ENCODE measurements at regions not wholly inside any gene's neighbourhood (a gene's known extent, or its start where the extent isn't known, plus 50 kb on each side); places are given as distances from the start of the nearest gene placed in this dataset.

DNA sequence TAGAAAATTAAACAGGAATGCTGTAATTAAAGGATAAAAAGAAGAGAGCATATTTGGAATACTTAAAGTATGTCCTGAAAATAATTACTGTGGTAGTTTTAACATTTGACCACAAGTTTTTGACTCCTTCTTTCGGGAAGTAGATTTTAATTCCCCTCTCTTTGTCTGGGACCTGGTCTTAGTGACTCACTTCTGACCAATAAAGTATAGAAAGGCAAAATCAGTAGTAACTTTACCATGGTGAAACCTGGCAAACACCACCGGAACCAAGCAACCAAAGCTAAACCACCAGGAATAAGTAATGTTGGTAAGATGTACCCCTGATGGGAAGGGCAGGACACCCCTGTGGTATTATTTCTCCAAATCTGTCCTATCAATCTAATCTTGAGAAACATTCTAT, 314.8 kb downstream of the PDHA2 start:
- intact Hi-C loops (cut with micrococcal nuclease) = no loop called here
- no TSS peak for BruUV-seq (replicated peaks)
- Histone ChIP-seq H4K20me1 (ENCODE audit: insufficient read depth) (no peaks in the 10 kb centered on the region), H3K79me2 (ENCODE audit: insufficient read depth, low read length) (no peaks in the 10 kb centered on the region), H3K4me3 (replicated peaks in 1 of 2; ENCODE audit: low read depth in 1 of 2, low read length in 2 of 2) (no peak overlapping the region), H3K27me3 (ENCODE audit: insufficient read depth, low read length) (no peaks in the 10 kb centered on the region), H3K9ac (ENCODE audit: low read length) (no peak overlapping the region), H3K36me3 (ENCODE audit: control insufficient read depth in 1 of 2, insufficient read depth in 2 of 2, low read length in 2 of 2) (no peaks in the 10 kb centered on the region), H2AFZ (ENCODE audit: low read depth, low read length, poor library complexity, severe bottlenecking) (no peak overlapping the region), H3K4me2 (ENCODE audit: low read length) (no peak overlapping the region), H3K4me1 (ENCODE audit: control insufficient read depth in 1 of 2, insufficient read depth in 2 of 2, low read length in 2 of 2) (no peaks in the 10 kb centered on the region), H3K9me2 (ENCODE audit: insufficient read depth) (no peaks in the 10 kb centered on the region), H3K27ac (ENCODE audit: low read depth, low read length) (no peak overlapping the region), H3K9me3 (ENCODE audit: control insufficient read depth in 1 of 2, insufficient read depth in 1 of 2, low read depth in 1 of 2, low read length in 2 of 2) (no peaks in the 10 kb centered on the region)
- ATAC-seq (no peak), DNase-seq (ENCODE audit: low read depth, low spot score) (no peak)
- ChIA-PET RAD21 (ENCODE audit: low non-redundant PET in 1 of 2, low total read pairs in 2 of 2, uncharacterized antibody in 2 of 2, unreplicated experiment in 2 of 2) (no interaction called here), POLR2A (no interaction called here), CTCF (no interaction called here)
- TF ChIP-seq EGR1 (IDR thresholded peaks at IDR 0.05; ENCODE audit: low read depth) (no peak), POLR2AphosphoS5 (IDR thresholded peaks at IDR 0.05; ENCODE audit: low read depth, low read length) (no peak), FOSL1 (IDR thresholded peaks at IDR 0.05; ENCODE audit: low read depth) (no peak), REST (IDR thresholded peaks at IDR 0.05; ENCODE audit: low read depth) (no peak), ELF1 (IDR thresholded peaks at IDR 0.05; ENCODE audit: borderline replicate concordance, low read depth) (no peak), SIN3A (IDR thresholded peaks at IDR 0.05; ENCODE audit: low read depth) (no peak), POLR2A (IDR thresholded peaks at IDR 0.05; ENCODE audit: borderline replicate concordance, extremely low read depth, insufficient read depth, insufficient read length) (no peak), EZH2phosphoT487 (IDR thresholded peaks at IDR 0.05; ENCODE audit: borderline replicate concordance) (no peak), YY1 (IDR thresholded peaks at IDR 0.05; ENCODE audit: extremely low read depth, insufficient replicate concordance, low read depth, low read length) (no peak), ZFX (IDR thresholded peaks at IDR 0.05) (no peak), MAX (IDR thresholded peaks at IDR 0.05) (no peak), TCF7L2 (IDR thresholded peaks at IDR 0.05; ENCODE audit: borderline replicate concordance, extremely low read depth, insufficient read depth, insufficient read length) (no peak), SRF (IDR thresholded peaks at IDR 0.05; ENCODE audit: low read depth) (no peak), RAD21 (IDR thresholded peaks at IDR 0.05; ENCODE audit: low read depth) (no peak), CBX3 (IDR thresholded peaks at IDR 0.05; ENCODE audit: low read depth) (no peak), CTCF (IDR thresholded peaks at IDR 0.05 in 2 of 3, conservative IDR thresholded peaks at IDR 0.05 in 1 of 3; ENCODE audit: borderline replicate concordance in 1 of 3, insufficient read depth in 1 of 3, low read depth in 2 of 3, low read length in 2 of 3) (no peak), JUND (IDR thresholded peaks at IDR 0.05) (no peak)
- TF ChIP-seq, protein P1, sequence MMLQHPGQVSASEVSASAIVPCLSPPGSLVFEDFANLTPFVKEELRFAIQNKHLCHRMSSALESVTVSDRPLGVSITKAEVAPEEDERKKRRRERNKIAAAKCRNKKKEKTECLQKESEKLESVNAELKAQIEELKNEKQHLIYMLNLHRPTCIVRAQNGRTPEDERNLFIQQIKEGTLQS (IDR thresholded peaks at IDR 0.05) = no peak
- TF ChIP-seq, protein P2, sequence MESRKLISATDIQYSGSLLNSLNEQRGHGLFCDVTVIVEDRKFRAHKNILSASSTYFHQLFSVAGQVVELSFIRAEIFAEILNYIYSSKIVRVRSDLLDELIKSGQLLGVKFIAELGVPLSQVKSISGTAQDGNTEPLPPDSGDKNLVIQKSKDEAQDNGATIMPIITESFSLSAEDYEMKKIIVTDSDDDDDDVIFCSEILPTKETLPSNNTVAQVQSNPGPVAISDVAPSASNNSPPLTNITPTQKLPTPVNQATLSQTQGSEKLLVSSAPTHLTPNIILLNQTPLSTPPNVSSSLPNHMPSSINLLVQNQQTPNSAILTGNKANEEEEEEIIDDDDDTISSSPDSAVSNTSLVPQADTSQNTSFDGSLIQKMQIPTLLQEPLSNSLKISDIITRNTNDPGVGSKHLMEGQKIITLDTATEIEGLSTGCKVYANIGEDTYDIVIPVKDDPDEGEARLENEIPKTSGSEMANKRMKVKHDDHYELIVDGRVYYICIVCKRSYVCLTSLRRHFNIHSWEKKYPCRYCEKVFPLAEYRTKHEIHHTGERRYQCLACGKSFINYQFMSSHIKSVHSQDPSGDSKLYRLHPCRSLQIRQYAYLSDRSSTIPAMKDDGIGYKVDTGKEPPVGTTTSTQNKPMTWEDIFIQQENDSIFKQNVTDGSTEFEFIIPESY (IDR thresholded peaks at IDR 0.05; ENCODE audit: extremely low read depth, insufficient replicate concordance, low read length) = no peak
